Trophoblast cell (in vitro differentiated cells and primary cell): ENCODE measurements at regions not wholly inside any gene's neighbourhood (a gene's known extent, or its start where the extent isn't known, plus 50 kb on each side); places are given as distances from the start of the nearest gene placed in this dataset.
A peak's percentile ranks its signal among the peaks of the same experiment; 100 is the strongest.

Source experiments
- DNase-seq, 2 donors: peaks; one replicate each; pipeline ENCODE4 v3.0.0-alpha.2; 2016
- H2AFZ ChIP-seq: 2 replicates; pipeline ENCODE4 v1.6.1; 2013; ENCODE audit warnings: low read length, moderate library complexity, mild to moderate bottlenecking; ENCODE audit not compliant: insufficient read depth, poor library complexity
- H2AK5ac ChIP-seq: 2 replicates; pipeline ENCODE4 v1.6.1; 2013; ENCODE audit warnings: mild to moderate bottlenecking, low read length
- H2BK120ac ChIP-seq: 2 replicates; pipeline ENCODE4 v1.6.1; 2013; ENCODE audit warnings: low read length, mild to moderate bottlenecking, moderate library complexity; ENCODE audit not compliant: insufficient read depth, poor library complexity
- H2BK12ac ChIP-seq: 2 replicates; pipeline ENCODE4 v1.6.1; 2013; ENCODE audit warnings: mild to moderate bottlenecking, low read length, moderate library complexity
- H2BK5ac ChIP-seq: 2 replicates; pipeline ENCODE4 v1.6.1; 2013; ENCODE audit warnings: low read length, low read depth, moderate library complexity, mild to moderate bottlenecking; ENCODE audit not compliant: poor library complexity
- H3K14ac ChIP-seq: 2 replicates; pipeline ENCODE4 v1.6.1; 2013; ENCODE audit warnings: mild to moderate bottlenecking, low read length
- H3K18ac ChIP-seq: 2 replicates; pipeline ENCODE4 v1.6.1; 2013; ENCODE audit warnings: mild to moderate bottlenecking, low read length
- H3K23ac ChIP-seq: 2 replicates; pipeline ENCODE4 v1.6.1; 2013; ENCODE audit warnings: low read length
- H3K27ac ChIP-seq: 2 replicates; pipeline ENCODE4 v1.5.1; 2013; ENCODE audit warnings: low read depth, mild to moderate bottlenecking, inconsistent platforms, low read length, moderate library complexity
- H3K27me3 ChIP-seq: 2 replicates; pipeline ENCODE4 v1.6.1; 2013; ENCODE audit warnings: inconsistent platforms, mild to moderate bottlenecking, low read length, moderate library complexity; ENCODE audit not compliant: insufficient read depth
- H3K36me3 ChIP-seq, 2 experiments: 1 replicate in 1 of 2; 2 replicates in 1 of 2; pipeline ENCODE4 v1.6.1; 2013; ENCODE audit warnings: low read length in 2 of 2, mild to moderate bottlenecking in 2 of 2, moderate library complexity in 1 of 2; ENCODE audit not compliant: insufficient read depth in 2 of 2, control insufficient read depth in 1 of 2
- H3K4ac ChIP-seq: 2 replicates; pipeline ENCODE4 v1.6.1; 2013; ENCODE audit warnings: low read depth, mild to moderate bottlenecking, low read length, moderate library complexity
- H3K4me1 ChIP-seq, 2 experiments: 1 replicate in 1 of 2; 2 replicates in 1 of 2; pipeline ENCODE4 v1.6.1; 2013; ENCODE audit warnings: low read length in 2 of 2, mild to moderate bottlenecking in 2 of 2, moderate library complexity in 1 of 2; ENCODE audit not compliant: insufficient read depth in 2 of 2, control insufficient read depth in 1 of 2
- H3K4me2 ChIP-seq: 2 replicates; pipeline ENCODE4 v1.6.1; 2013; ENCODE audit warnings: inconsistent platforms, mild to moderate bottlenecking, low read length, moderate library complexity
- H3K4me3 ChIP-seq: 2 replicates; pipeline ENCODE4 v1.5.1; 2013; ENCODE audit warnings: mild to moderate bottlenecking, low read depth, low read length, inconsistent platforms
- H3K79me1 ChIP-seq: one replicate; pipeline ENCODE4 v1.6.1; 2013; ENCODE audit warnings: low read length
- H3K79me2 ChIP-seq: 2 replicates; pipeline ENCODE4 v1.6.1; 2013; ENCODE audit warnings: low read length, mild to moderate bottlenecking; ENCODE audit not compliant: control insufficient read depth, insufficient read depth, poor library complexity
- H3K9ac ChIP-seq: 2 replicates; pipeline ENCODE4 v1.6.1; 2013; ENCODE audit warnings: mild to moderate bottlenecking, low read length
- H3K9me3 ChIP-seq: 2 replicates; pipeline ENCODE4 v1.6.1; 2013; ENCODE audit warnings: low read depth, mild to moderate bottlenecking, control low read depth, inconsistent platforms, low read length; ENCODE audit not compliant: insufficient read depth
- H4K12ac ChIP-seq: 2 replicates; pipeline ENCODE4 v1.6.1; 2013; ENCODE audit warnings: low read depth, mild to moderate bottlenecking, low read length, moderate library complexity
- H4K8ac ChIP-seq: 2 replicates; pipeline ENCODE4 v1.6.1; 2013; ENCODE audit warnings: low read depth, mild to moderate bottlenecking, low read length, moderate library complexity
- H4K91ac ChIP-seq: one replicate; pipeline ENCODE4 v1.6.1; 2013; ENCODE audit warnings: low read depth, mild to moderate bottlenecking, low read length, moderate library complexity
- WGBS: extraction: QIAGEN DNeasy Blood & Tissue Kit; methylation state at CpG from one replicate; pipeline ENCODE4 v1.1.7; 2013; ENCODE audit warnings: missing lambda C conversion rate; ENCODE audit not compliant: insufficient read length, insufficient coverage; ENCODE audit errors: extremely low coverage; 5-methylcytosine and 5-hydroxymethylcytosine counted together

DNA sequence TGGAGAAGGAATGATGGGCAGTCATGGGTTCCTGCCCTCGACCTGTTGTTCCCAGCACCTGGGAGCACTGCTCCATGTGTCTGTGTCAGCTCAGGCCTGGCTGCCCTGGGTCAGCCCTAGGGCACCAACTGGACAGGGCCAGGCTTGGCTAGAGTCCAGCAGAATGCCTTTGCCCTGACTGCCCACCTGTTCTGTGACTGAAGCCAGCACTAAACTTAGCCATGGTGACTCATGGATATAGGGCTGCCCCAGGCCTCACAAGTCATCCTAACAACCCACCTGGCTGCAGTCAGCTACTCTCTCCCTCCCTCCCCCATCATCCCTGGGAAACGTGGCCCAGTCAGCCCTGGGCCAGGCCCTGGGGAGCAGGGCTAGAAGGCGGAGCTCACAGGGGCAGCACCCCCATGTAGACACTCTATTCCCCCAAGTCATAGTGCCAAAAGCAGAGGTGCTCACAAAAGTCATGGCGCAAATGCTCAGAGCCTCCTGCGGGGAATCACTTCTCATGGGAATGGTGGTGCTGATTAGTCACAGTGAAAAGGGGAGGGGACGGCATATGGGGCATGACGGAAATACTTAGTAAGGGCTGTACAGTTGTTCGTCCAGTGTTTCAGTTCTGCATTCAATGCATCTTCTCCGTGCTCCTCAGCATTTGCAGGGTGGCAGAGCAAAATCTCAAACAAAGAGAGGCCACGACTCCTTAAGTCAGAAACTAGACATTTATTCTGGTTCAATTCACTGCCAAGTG is 52.0 kb upstream of the NTF3 start:
- H3K79me1 ChIP-seq, result peaks cover 2% of the 10 kb centered on the region
- H3K4me3 ChIP-seq, result no peak overlapping the region
- H3K79me2 ChIP-seq, result no peaks in the 10 kb centered on the region
- H3K4me1 ChIP-seq, result peaks cover 10% of the 10 kb centered on the region in 2 experiments
- no peak overlapping the region for H4K91ac ChIP-seq
- no peaks in the 10 kb centered on the region for H3K36me3 ChIP-seq
- no peak overlapping the region for H3K9ac ChIP-seq
- WGBS, result no CpG with 5 or more reads among the region's 10 CpGs
- H4K12ac ChIP-seq, result no peak overlapping the region
- no peak overlapping the region for H2BK12ac ChIP-seq
- H2AK5ac ChIP-seq, result no peak overlapping the region
- no peak overlapping the region for H3K23ac ChIP-seq
- no peak overlapping the region for H3K4ac ChIP-seq
- no peak overlapping the region for H2BK5ac ChIP-seq
- no peak overlapping the region for H3K27ac ChIP-seq
- DNase-seq, result peak; percentile 84 to 95
- H2BK120ac ChIP-seq, result peak overlapping the region; percentile 18
- no peak overlapping the region for H3K14ac ChIP-seq
- H4K8ac ChIP-seq, result no peak overlapping the region
- H3K9me3 ChIP-seq, result peaks cover 3% of the 10 kb centered on the region
- no peaks in the 10 kb centered on the region for H3K27me3 ChIP-seq
- H3K4me2 ChIP-seq, result no peak overlapping the region
- H2AFZ ChIP-seq, result no peak overlapping the region
- no peak overlapping the region for H3K18ac ChIP-seq
